ENCODE measurements at regions not wholly inside any gene's neighbourhood (a gene's known extent, or its start where the extent isn't known, plus 50 kb on each side); places are given as distances from the start of the nearest gene placed in this dataset.

DNA sequence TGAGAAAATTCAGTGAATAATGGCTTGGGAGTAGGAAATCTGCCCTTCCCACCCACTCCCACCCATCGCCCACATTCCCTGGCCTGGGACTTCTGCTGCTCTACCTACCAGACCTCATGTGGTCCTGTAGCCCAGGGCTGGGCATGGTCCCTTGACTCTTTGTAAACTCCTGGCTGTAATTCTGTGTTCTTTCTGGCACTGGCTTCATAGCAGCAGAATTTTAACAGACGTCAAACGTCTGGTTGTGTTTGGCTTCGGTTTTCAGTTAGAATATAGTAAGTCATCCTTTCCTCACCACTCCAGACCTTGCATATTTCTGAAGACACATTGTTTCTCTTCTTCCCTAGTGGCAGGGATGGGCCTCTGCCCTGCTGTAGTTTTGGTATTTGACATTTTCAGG is 210.6 kb downstream of the CSNK2A3 start:
- no peak for TF ChIP-seq SNAI2 (CRISPR knock-in tag; IDR thresholded peaks at IDR 0.05)
- no peak for TF ChIP-seq RARB (CRISPR knock-in tag; IDR thresholded peaks at IDR 0.05)
- no peak for TF ChIP-seq BACH2 (CRISPR knock-in tag; IDR thresholded peaks at IDR 0.05; ENCODE audit: borderline replicate concordance)
- no peak for TF ChIP-seq TCF4 (CRISPR knock-in tag; IDR thresholded peaks at IDR 0.05; ENCODE audit: borderline replicate concordance)
- TF ChIP-seq, protein P1, sequence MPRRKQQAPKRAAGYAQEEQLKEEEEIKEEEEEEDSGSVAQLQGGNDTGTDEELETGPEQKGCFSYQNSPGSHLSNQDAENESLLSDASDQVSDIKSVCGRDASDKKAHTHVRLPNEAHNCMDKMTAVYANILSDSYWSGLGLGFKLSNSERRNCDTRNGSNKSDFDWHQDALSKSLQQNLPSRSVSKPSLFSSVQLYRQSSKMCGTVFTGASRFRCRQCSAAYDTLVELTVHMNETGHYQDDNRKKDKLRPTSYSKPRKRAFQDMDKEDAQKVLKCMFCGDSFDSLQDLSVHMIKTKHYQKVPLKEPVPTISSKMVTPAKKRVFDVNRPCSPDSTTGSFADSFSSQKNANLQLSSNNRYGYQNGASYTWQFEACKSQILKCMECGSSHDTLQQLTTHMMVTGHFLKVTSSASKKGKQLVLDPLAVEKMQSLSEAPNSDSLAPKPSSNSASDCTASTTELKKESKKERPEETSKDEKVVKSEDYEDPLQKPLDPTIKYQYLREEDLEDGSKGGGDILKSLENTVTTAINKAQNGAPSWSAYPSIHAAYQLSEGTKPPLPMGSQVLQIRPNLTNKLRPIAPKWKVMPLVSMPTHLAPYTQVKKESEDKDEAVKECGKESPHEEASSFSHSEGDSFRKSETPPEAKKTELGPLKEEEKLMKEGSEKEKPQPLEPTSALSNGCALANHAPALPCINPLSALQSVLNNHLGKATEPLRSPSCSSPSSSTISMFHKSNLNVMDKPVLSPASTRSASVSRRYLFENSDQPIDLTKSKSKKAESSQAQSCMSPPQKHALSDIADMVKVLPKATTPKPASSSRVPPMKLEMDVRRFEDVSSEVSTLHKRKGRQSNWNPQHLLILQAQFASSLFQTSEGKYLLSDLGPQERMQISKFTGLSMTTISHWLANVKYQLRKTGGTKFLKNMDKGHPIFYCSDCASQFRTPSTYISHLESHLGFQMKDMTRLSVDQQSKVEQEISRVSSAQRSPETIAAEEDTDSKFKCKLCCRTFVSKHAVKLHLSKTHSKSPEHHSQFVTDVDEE (CRISPR knock-in tag; IDR thresholded peaks at IDR 0.05): no peak
- TF ChIP-seq ZC3H10 (CRISPR knock-in tag; IDR thresholded peaks at IDR 0.05): no peak
- TF ChIP-seq PATZ1 (CRISPR knock-in tag; IDR thresholded peaks at IDR 0.05; ENCODE audit: borderline replicate concordance): no peak
- no peak for ATAC-seq

DNA sequence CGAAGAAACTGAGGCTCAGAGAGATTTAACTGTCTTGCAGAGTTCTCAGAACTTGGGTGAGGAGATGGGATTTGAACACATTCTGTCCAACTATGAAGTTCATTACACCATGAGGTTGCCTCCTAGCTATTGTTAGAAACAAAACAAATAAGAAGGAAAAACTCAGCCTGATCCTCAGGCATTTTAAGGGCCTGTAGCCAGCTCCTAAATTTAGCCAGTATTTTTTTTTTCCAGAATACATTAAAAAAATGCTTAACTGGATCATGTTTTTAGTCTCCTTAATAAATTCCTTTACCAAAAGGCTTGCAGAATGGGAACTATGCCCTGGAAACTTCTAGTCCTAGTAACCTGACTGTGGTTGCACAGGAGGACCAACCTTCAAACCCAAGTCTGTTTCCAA is 212.0 kb downstream of the CSNK2A3 start:
- TF ChIP-seq, protein P1 (CRISPR knock-in tag; IDR thresholded peaks at IDR 0.05): no peak
- TF ChIP-seq OSR1 (CRISPR knock-in tag; IDR thresholded peaks at IDR 0.05): no peak
- TF ChIP-seq SNAI2 (CRISPR knock-in tag; IDR thresholded peaks at IDR 0.05): no peak
- no peak for TF ChIP-seq ZNF70 (CRISPR knock-in tag; IDR thresholded peaks at IDR 0.05)
- TF ChIP-seq PATZ1 (CRISPR knock-in tag; IDR thresholded peaks at IDR 0.05; ENCODE audit: borderline replicate concordance): no peak
- TF ChIP-seq, protein P2, sequence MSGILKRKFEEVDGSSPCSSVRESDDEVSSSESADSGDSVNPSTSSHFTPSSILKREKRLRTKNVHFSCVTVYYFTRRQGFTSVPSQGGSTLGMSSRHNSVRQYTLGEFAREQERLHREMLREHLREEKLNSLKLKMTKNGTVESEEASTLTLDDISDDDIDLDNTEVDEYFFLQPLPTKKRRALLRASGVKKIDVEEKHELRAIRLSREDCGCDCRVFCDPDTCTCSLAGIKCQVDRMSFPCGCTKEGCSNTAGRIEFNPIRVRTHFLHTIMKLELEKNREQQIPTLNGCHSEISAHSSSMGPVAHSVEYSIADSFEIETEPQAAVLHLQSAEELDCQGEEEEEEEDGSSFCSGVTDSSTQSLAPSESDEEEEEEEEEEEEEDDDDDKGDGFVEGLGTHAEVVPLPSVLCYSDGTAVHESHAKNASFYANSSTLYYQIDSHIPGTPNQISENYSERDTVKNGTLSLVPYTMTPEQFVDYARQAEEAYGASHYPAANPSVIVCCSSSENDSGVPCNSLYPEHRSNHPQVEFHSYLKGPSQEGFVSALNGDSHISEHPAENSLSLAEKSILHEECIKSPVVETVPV (CRISPR knock-in tag; IDR thresholded peaks at IDR 0.05): no peak
- TF ChIP-seq TCF4 (CRISPR knock-in tag; IDR thresholded peaks at IDR 0.05; ENCODE audit: borderline replicate concordance): no peak
- no peak for TF ChIP-seq ARNTL (CRISPR knock-in tag; IDR thresholded peaks at IDR 0.05; ENCODE audit: borderline replicate concordance, low read depth)
- TF ChIP-seq ZNF565 (CRISPR knock-in tag; conservative IDR thresholded peaks at IDR 0.05; ENCODE audit: low read depth): no peak
- TF ChIP-seq, protein P3, sequence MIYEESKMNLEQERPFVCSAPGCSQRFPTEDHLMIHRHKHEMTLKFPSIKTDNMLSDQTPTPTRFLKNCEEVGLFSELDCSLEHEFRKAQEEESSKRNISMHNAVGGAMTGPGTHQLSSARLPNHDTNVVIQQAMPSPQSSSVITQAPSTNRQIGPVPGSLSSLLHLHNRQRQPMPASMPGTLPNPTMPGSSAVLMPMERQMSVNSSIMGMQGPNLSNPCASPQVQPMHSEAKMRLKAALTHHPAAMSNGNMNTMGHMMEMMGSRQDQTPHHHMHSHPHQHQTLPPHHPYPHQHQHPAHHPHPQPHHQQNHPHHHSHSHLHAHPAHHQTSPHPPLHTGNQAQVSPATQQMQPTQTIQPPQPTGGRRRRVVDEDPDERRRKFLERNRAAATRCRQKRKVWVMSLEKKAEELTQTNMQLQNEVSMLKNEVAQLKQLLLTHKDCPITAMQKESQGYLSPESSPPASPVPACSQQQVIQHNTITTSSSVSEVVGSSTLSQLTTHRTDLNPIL (CRISPR knock-in tag; IDR thresholded peaks at IDR 0.05; ENCODE audit: low read depth): no peak
- no peak for TF ChIP-seq BACH2 (CRISPR knock-in tag; IDR thresholded peaks at IDR 0.05; ENCODE audit: borderline replicate concordance)
- no peak for TF ChIP-seq ESRRG (CRISPR knock-in tag; IDR thresholded peaks at IDR 0.05)
- TF ChIP-seq CSDC2 (CRISPR knock-in tag; IDR thresholded peaks at IDR 0.05): no peak
- no peak for TF ChIP-seq ZNF8 (CRISPR knock-in tag; IDR thresholded peaks at IDR 0.05)
- TF ChIP-seq RARB (CRISPR knock-in tag; IDR thresholded peaks at IDR 0.05): no peak
- no peak for TF ChIP-seq ZFP3 (CRISPR knock-in tag; IDR thresholded peaks at IDR 0.05)
- TF ChIP-seq ZC3H10 (CRISPR knock-in tag; IDR thresholded peaks at IDR 0.05): no peak
- TF ChIP-seq PPARA (CRISPR knock-in tag; IDR thresholded peaks at IDR 0.05; ENCODE audit: borderline replicate concordance): no peak
- ATAC-seq: no peak

Measured in SK-N-SH treated with all-trans-retinoic acid at 6 μM for 48 hours (cell line).